Spleen (tissue), 7 donors: ENCODE measurements at regions not wholly inside any gene's neighbourhood (a gene's known extent, or its start where the extent isn't known, plus 50 kb on each side); places are given as distances from the start of the nearest gene placed in this dataset.

Experiments used
- CTCF ChIP-seq, 11 experiments: fragments of 200-600 bp in 7 of 11; fragments of 450-650 bp in 4 of 11; sonication (generic) in 4 of 11; IDR thresholded peaks in 8 of 11; conservative IDR thresholded peaks in 3 of 11; 1 replicate in 7 of 11; 2 replicates in 4 of 11; pipeline versions ENCODE4 v1.4.0 to v1.8.0; 2016 to 2021; ENCODE audit warnings: antibody characterized with exemption in 11 of 11, inconsistent platforms in 4 of 11, mild to moderate bottlenecking in 1 of 11
- POLR2A ChIP-seq, 3 donors: fragments of 450-650 bp; IDR thresholded peaks; one replicate each; pipeline ENCODE4 v1.5.1; 2017; ENCODE audit warnings: antibody characterized with exemption in 3 of 3, mild to moderate bottlenecking in 1 of 3
- donor health status: DM: no; HTN: no; CAD: no; lungs with moderate emphysema.
- donor health status: DM: no; HTN: no; CAD: no.
- donor health status: DM: no; HTN: no; CAD: no.

- TF ChIP-seq CTCF (IDR thresholded peaks at IDR 0.05 in 8 of 11, conservative IDR thresholded peaks at IDR 0.05 in 3 of 11) (no peak), POLR2A (IDR thresholded peaks at IDR 0.05) (no peak)
Observed at GRCh38 chr1:198918920-198919319, 280.1 kb downstream of the PTPRC start.
